ENCODE measurements at regions not wholly inside any gene's neighbourhood (a gene's known extent, or its start where the extent isn't known, plus 50 kb on each side); places are given as distances from the start of the nearest gene placed in this dataset.
"Not testable (repeated sequence)": the region's sequence is repeated elsewhere in the genome, so short reads cannot be mapped to it uniquely, and the experiment has no call there.

DNA sequence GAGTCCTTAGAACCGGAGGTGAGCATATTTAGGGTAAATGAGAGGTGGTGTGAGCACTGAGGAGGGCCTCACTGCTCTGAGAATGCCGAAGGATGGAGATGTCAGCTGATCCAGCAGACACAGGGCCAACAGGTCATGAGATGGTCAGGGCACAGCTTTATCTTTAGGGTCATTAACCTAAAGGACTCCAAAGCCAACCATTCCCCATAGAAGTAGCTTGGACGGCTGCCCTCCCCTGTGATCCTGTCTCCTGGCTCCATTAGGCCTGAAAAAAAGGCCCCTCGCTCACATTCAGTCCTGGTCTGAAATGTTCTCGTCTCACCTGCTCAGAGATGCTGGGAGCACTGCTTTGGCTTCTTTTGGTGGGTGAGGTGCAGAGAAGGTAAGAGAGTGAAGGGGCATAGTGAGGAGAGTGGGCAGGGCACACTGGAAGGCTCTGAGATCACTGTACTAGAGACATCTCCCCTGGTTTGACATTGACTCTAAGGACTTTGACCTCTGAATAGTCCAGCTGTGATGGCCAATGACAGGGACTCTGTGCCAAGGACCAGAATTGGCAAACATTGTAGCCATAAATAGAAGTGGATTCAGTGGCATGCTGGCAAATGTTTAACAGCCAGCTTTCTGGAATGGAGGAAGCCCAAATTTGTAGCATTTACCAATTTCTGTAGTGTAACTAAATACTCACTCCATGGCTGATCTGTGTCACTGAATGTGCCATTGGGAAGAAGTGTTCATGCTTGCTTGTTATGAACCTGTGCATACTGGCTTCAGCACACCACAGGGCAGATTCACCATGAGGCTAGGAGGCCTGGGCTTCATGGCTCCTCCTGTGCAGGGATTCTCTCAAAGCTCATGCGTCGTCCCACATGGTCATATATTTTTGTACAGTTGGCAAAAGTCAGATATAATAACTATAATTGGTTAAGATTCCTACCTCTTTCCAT, 76.2 kb upstream of the MRPS22 start:
- no peak for DNase-seq (ENCODE audit: extremely low read depth in 1 of 2, low read depth in 1 of 2)

DNA sequence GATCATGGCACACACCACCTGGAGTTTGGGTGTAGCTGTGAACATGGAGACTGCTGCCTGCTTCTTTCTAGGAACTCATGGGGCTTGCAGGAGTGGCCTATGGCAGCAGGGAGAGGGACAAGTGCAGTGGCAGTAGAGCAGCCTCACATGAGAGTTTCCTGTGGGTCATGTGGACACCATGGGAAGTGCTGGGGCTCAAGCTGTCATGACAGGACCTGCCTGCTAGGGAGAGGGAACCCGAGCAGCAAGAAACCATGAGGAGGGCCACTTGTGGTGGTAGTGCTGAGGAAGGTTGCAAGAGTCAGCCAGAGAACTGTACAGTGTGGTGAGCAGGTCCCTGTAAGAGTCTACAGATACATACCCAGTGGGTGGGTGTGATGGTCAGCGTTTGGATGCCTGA, 73.8 kb upstream of the MRPS22 start:
- DNase-seq (ENCODE audit: extremely low read depth in 1 of 2, low read depth in 1 of 2) = no peak

DNA sequence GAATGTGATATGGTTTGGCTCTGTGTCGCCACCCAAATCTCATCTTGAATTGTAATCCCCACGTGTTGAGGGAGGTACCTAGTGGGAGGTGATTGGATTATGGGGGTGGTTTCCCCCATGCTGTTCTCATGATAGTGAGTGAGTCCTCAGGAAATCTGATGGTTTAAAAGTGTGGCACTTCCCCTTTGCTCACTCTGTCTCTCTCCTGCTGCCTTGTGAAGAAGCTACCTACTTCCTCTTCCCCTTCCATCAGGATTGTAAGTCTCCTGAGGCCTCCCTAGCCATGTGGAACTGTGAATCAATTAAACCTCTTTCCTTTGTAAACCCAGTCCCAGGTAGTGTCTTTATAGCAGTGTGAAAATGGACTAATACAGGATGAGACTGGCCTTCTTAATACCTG, 73.2 kb upstream of the MRPS22 start:
- not testable (repeated sequence) for DNase-seq (ENCODE audit: extremely low read depth in 1 of 2, low read depth in 1 of 2)

DNA sequence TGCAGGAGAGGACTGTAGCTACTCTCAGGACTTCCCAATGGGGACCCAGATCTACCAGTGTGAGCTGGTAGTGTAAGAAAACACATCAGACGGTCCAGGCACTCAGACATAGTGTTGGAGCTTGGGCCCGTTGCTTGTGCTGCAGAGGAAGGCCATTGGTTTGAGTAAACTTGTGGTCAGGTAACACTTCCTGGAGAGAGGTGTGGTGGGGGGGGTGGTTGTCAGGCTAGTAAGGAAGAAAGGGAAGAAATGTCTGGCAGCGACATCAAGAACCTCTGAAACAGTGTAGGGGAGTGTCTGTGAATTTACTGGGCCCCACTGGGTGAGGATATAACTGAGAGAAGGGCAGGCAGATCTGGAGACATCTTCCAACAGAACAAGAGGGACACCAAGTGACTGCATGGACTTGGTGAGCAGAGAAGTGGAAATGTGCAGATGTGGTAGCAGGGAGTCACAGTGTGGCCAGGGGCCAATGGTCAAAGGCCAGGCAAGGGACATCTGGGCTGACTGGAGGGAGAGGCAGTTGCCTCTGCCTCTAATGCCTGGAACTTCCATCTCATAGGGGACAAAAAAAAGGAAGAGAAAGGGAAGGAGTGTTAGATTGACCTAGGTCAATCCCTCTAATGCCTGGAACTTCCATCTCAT, 63.7 kb upstream of the MRPS22 start:
- DNase-seq (ENCODE audit: extremely low read depth in 1 of 2, low read depth in 1 of 2) = no peak

DNA sequence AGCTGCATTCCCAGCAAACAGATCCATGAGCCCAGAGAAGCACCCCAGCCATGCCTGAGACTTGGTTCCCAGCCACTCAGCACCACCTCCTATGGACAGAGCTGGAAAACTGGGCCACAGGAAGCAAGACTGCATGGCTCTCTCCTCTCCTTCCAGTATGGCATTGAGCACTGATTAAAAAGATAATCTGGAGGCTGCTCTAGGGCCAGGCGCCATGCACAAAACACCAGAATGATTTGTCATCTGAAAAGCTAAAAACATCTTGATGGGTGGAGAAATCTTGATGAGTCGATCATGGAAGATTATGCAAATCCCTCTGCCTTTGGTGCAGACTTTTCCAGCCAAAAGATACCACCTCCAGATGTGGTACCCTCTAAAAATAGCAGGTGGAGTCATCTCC, 62.7 kb upstream of the MRPS22 start:
- DNase-seq (ENCODE audit: extremely low read depth in 1 of 2, low read depth in 1 of 2) = no peak

DNA sequence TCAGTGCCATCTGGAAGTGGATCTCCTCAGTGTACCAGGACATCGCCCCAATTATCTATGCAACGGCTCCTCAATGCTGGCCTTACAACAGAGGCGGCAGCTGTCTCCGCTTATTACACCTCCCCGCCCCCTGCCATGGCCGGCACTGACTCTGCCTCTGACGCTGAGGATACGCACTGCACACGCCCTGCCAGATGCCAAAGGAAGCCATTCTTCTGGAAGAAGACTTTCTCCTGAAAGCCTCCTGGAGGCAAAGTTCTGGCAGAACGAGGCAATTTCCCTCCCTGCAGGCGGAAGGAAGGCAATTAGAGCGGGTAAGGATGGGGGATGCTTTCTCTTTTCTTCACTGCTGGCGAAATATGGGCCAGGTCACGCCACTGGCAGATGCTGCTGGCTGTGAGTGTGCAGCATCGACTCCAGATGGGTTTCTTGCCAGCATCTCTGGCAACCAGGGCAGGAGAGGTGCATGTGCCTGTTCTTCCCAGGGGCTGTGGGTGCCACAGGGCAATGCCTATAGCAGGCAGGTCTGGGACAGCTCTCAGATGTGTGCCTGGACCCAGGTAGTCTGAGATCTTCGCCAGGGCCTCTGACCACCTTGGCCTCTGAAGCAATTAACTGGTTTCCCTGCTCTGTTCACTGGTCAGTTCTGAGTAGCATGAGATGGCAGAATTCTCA, 62.2 kb upstream of the MRPS22 start:
- DNase-seq (ENCODE audit: extremely low read depth in 1 of 2, low read depth in 1 of 2) = no peak

DNA sequence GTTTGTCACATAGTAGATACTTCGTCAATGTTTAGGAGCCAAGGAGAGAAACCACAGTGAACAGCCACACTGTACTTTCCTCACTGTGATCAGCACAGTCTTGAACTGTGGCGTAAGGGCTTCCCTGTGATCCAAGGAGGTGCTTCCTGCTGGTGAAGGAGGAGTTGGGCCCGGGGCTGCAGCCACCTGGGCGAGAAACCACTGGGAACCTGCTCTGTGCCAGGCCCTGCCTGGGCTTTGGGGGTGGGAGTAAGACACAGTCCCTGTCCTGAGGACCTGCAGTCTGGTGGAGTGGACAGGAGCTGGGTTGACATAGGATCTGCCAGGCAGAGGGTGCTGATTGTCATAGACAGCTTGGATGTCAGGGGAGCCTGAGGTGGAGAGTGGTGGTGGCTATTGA, 60.5 kb upstream of the MRPS22 start:
- no peak for DNase-seq (ENCODE audit: extremely low read depth in 1 of 2, low read depth in 1 of 2)

DNA sequence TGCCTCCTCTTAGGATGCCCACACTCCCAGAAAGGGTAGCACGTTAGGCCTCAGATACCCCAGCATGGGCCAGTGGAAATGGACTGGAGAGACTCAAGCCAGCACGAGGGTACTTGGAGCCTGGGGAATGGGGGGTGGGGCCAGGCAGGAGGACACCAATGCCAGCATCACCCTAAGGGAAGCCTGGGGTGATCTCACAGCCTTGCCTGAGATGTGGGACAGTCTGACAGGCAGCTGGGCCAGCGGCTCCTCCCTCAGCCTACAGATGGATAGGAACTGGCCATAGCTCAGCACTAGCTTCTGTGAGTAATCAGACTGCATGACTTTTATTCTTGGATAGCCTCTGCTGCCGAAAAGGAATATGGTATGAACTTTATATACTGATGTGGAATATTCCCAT, 59.6 kb upstream of the MRPS22 start:
- no peak for DNase-seq (ENCODE audit: extremely low read depth in 1 of 2, low read depth in 1 of 2)

DNA sequence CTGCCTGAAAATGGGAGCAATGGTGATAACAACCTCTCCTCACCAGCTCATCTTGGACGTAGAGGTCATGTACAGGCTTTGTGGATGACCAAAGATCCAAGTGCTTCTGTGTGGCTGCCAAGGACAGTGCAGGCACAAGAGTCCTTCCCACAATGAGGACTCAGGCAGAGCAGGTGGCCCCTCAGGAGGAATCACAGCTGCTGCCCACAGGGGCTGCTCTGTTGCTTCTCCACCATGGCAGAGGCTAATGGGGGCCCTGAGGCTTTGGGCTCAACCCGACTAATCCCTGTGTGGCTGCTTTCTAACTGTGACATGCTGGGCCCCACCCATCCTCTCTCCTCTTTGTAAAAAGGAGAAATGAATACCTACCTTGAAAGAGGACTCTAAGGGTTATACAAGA, 58.1 kb upstream of the MRPS22 start:
- DNase-seq (ENCODE audit: extremely low read depth in 1 of 2, low read depth in 1 of 2) = no peak

DNA sequence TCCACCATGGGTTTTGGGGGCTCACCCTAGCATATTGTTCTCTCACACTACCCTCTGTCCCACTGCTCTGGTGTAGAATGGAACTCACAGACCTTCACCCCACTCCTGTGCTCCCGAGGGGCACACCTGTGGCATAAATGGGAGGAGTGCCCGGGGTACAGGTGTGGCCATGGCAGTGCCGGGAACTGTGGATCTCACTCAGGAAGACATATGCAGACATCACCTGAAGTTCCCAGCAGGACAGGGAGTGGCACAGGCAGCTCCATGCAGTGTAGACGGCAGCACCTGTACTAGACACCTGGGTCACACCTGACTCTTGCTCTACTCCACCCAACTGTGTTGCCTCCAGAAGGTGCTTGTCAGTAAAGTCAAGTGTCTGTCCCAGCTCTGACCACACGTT, 57.6 kb upstream of the MRPS22 start:
- DNase-seq (ENCODE audit: extremely low read depth in 1 of 2, low read depth in 1 of 2) = no peak

DNA sequence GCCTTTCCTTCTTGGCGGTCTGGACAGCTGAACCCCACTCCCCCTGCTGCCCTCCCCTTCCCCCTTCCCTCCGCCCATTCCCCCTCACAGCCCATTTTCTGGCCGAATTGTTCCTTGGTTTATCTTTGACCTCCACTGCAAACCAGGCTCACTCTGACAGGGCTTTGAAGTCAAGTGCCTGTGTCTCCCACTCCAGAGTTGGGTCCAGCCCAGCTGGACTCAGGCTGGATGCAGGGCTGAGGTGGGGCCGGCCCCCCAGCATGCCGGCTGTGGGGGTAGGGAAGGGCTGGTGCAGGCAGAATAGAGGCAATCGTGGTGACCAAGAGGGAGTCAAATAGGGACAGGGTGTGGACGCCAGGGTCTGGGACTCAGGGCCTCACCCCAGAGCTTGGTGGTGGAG, 57.0 kb upstream of the MRPS22 start:
- no peak for DNase-seq (ENCODE audit: extremely low read depth in 1 of 2, low read depth in 1 of 2)

DNA sequence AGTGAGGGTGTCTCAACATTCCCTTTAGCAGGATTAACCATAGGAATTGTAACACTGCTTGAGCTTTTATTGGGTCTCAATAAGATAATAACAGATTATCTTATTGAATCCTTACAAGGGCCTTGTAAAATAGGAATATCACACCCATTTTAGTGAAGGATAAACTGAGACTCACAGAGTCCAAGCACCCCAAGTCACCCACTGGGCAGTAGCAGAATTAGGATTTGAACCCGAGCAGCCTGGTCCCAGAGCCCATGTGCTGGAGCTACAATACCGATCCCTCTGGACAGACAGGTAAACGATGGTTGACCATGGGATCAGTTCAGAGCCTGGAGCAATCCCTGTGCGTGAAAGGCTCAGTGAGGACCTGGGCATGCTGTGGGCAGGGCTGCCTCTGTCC, 56.3 kb upstream of the MRPS22 start:
- no peak for DNase-seq (ENCODE audit: extremely low read depth in 1 of 2, low read depth in 1 of 2)

DNA sequence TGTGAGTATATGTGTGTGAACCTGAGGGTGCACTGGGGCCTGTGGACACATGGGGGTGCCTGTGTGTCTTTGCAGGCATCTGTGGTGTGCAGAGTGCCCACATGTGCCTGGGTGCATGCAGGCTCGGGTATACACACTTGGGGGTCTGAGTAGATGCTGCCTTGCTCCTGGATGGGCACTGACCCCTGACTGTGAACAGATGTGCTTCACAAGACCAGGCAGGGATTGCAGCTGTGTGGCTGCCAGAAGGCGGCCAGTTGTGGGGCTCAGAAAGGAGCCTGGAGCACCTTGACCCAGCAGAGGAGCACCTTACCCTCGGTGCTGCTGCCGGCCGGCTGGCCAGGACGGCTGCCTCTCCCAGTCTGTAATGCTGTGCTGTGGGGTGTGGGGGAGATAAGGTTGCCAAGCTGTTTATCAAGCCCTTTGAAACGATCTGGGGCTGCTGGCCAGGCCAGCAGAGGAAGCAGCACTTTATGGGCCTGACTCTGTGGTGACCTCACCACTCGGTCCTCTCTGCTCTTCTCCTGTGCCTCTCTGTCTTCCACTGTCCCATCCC, 55.5 kb upstream of the MRPS22 start:
- no peak for DNase-seq (ENCODE audit: extremely low read depth in 1 of 2, low read depth in 1 of 2)

DNA sequence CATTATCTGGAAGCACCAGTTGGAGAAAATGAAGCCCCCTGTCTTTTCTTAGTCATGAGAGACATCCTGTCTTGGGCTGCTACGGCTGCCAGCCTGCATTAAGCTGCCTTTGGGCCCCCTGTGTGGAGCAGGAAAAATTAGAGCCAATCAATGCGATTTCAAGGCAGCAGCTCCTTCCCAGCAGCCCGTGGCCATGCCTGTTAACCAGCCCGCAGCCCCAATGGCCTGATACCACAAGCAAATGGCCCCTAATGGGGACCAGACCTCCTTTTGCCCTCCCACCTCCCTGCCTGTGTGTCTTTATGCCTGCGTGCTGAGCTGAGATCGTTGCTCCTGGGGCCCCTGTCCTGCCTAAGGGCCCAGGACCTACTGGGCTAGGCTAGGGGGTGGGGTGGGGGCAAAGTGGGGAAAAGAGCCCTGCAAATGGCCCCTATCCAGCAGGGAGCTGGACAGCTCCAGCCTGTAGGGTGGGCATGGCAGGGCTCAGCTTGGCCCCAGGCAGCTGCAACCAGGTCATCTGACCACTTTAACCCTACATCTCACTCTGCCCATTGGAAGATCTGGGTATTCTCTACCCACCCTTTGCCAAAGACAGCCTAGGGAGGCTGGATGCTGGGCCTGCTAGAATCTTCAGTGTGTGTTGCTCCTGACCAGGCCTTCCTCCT, 53.8 kb upstream of the MRPS22 start:
- DNase-seq (ENCODE audit: extremely low read depth in 1 of 2, low read depth in 1 of 2) = no peak

DNA sequence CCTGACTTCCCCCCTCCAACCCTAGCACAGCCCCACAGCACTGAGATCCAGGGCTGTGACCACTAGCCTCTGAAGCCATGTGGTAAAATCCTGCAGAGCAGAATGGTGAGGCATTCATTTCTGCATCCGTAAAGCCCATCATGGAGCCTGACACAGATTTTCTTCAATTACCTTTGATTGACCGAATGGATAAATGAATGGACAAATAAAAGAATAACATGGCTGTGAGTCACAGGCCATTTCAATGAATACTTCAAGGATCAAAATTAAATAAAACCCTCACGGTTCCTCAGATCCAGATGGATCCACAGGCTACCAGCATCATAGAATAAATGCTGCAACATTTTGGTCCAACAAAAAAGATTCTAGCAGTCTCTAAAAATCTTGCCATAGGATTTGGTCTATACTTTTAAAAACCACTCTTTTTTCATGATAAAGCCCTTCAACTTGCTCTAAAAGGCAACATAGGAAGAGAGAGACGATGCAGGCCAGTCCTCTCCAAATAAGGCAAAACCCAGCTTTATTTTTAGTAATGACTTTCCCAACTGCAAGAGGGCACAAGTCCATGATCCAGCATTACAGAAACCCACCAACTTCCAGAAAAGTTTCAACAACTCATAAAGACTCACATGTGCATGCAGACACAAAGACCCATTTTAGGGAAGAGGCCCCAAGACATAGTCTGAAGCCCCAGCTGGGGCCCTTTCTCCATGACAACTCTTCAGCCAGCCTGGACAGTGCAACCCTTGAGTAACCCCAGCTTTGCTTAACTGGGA, 52.4 kb upstream of the MRPS22 start:
- no peak for DNase-seq (ENCODE audit: extremely low read depth in 1 of 2, low read depth in 1 of 2)

DNA sequence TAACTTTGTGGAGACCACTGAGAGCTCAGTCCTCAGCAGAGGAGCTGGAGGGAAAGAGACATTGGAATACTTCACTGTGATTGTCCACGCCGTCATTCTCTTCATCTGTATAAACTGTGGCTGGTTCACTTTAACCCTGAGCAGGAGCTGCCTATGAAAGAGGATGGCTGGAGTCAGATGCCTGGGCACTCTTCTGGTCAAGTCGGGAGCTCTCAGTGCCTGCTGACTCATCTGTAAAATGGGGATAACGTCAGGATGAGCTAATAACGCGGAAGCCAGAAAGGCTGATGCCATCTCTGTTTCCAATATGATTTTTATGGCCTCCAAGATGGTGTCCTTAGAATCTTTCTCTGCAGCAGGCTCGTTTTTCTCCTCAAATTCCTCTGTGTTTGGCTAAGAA, 51.6 kb upstream of the MRPS22 start:
- DNase-seq (ENCODE audit: extremely low read depth in 1 of 2, low read depth in 1 of 2) = no peak

DNA sequence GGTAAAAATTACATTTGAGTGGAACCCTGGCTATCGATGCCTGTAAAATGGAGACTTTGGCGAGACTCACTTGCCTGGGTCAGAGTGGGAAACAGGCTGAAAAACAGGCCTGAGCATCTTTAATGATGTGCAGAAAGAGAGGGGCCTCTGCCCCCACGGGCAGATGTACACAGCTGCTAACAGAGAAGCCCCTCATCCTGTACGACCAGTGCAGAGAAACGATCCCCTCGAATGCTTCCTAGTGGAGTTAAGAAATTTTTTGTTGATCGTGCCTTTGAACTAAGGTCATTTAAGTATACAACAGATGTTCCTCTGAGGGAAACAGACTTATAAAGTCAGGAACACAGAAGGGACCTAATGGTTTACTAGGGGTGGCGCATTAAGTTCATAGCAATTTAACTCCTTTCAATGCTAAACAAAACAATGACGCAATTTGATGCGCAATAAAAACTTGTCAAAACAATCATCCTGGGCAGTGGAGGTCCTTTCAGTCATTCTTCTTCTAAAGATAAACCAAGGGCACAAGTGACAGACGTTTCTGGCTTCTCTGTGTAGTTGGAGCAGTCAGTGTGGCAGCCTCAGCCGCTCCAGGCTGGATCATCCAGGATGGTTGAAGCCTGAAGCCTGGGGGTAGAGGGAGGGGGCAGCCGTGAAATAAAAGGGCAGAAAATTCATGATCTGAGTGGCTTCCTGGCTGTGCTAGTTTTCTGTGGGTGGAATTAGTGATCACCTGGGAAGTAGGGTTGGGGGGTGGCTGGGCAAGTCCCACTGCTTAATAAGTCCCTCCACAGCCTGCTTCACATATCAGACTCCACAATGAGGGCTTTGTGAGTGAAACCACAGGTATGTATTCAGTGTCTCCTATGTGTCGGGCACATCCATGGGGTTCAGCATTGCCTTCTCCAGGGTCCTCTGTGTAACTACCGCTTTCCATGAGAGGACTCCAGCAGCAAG, 50.8 kb upstream of the MRPS22 start:
- no peak for DNase-seq (ENCODE audit: extremely low read depth in 1 of 2, low read depth in 1 of 2)

DNA sequence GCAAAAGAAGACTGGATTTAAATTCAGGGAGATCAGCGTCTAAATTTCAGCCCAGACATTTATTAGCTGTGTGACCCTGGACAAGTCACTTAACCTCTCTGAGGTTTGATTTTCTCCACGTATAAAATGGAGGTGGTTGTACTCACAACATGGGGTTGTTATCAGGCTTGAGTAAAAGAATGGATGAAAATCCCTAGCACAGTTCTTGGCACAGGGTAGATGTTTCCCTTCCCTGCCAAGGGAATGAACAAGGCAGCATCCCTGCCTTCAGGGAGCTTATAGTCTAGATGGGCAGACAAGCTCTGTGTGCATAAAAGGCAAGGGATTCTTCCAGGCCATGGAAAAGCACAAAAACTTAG, 50.2 kb upstream of the MRPS22 start:
- no peak for DNase-seq (ENCODE audit: extremely low read depth in 1 of 2, low read depth in 1 of 2)

All from stimulated activated CD8-positive, alpha-beta memory T cell treated with anti-CD3 and anti-CD28 coated beads, Interleukin-7, amount 100 ng/mL, for 48 hours (primary cell).